GM11168 (cell line): ENCODE measurements at regions not wholly inside any gene's neighbourhood (a gene's known extent, or its start where the extent isn't known, plus 50 kb on each side); places are given as distances from the start of the nearest gene placed in this dataset.
"Not testable (repeated sequence)": the region's sequence is repeated elsewhere in the genome, so short reads cannot be mapped to it uniquely, and the experiment has no call there.

Experiments used
- in situ Hi-C: fragments of 300-500 bp; cut with MboI; formaldehyde crosslinking; loops from one replicate; pipeline ENCODE4 v1.12.0; 2022; ENCODE audit warnings: low sequenced_read_pairs; ENCODE audit not compliant: unreplicated experiment

GRCh38 chr4:112708772-112709171, 71.8 kb downstream of the LARP7 start:
- in situ Hi-C loops, result no loop called here

GRCh38 chr4:112714922-112715901, 78.3 kb downstream of the LARP7 start:
- in situ Hi-C loops, result no loop called here

- in situ Hi-C loops, result no loop called here
Measured at GRCh38 chr4:112717856-112718255, 80.9 kb downstream of the LARP7 start.

GRCh38 chr4:112721627-112722026, 84.7 kb downstream of the LARP7 start:
- in situ Hi-C loops, result no loop called here

- in situ Hi-C loops, result no loop called here
Measured at GRCh38 chr4:112726041-112726440, 89.1 kb downstream of the LARP7 start.

- in situ Hi-C loops, result not testable (repeated sequence)
Measured at GRCh38 chr4:112727728-112728127, 90.8 kb downstream of the LARP7 start.

GRCh38 chr4:112731715-112732114, 94.8 kb downstream of the LARP7 start:
- in situ Hi-C loops, result no loop called here

- in situ Hi-C loops, result no loop called here
Measured at GRCh38 chr4:112732142-112732541, 95.2 kb downstream of the LARP7 start.

- in situ Hi-C loops, result no loop called here
Measured at GRCh38 chr4:112735474-112735951, 98.6 kb downstream of the LARP7 start.

- in situ Hi-C loops, result no loop called here
Measured at GRCh38 chr4:112736718-112737135, 99.8 kb downstream of the LARP7 start.

- in situ Hi-C loops, result no loop called here
Measured at GRCh38 chr4:112739442-112739841, 102.5 kb downstream of the LARP7 start.

- in situ Hi-C loops, result no loop called here
Measured at GRCh38 chr4:112747036-112747435, 110.1 kb downstream of the LARP7 start.

GRCh38 chr4:112748352-112748878, 111.5 kb downstream of the LARP7 start:
- in situ Hi-C loops, result no loop called here

- in situ Hi-C loops, result not testable (repeated sequence)
Measured at GRCh38 chr4:112750749-112751148, 113.8 kb downstream of the LARP7 start.

GRCh38 chr4:112751447-112751846, 114.5 kb downstream of the LARP7 start:
- in situ Hi-C loops, result no loop called here

GRCh38 chr4:112752061-112752460, 115.1 kb downstream of the LARP7 start:
- in situ Hi-C loops, result no loop called here

- in situ Hi-C loops, result no loop called here
Measured at GRCh38 chr4:112752510-112752909, 115.6 kb downstream of the LARP7 start.

- in situ Hi-C loops, result no loop called here
Measured at GRCh38 chr4:112753333-112753732, 116.4 kb downstream of the LARP7 start.

- in situ Hi-C loops, result no loop called here
Measured at GRCh38 chr4:112759313-112759712, 122.4 kb downstream of the LARP7 start.

- in situ Hi-C loops, result loop anchor here (5.0 kb wide), 1 partner anchor 133 kb away; no protein-coding TSS in a partner anchor
Measured at GRCh38 chr4:112765317-112765974, 128.5 kb downstream of the LARP7 start.

- in situ Hi-C loops, result loop anchor here (5.0 kb wide), 1 partner anchor 134 kb away; no protein-coding TSS in a partner anchor
Measured at GRCh38 chr4:112766422-112766821, 129.5 kb downstream of the LARP7 start.
